ENCODE measurements at regions not wholly inside any gene's neighbourhood (a gene's known extent, or its start where the extent isn't known, plus 50 kb on each side); places are given as distances from the start of the nearest gene placed in this dataset.

DNA sequence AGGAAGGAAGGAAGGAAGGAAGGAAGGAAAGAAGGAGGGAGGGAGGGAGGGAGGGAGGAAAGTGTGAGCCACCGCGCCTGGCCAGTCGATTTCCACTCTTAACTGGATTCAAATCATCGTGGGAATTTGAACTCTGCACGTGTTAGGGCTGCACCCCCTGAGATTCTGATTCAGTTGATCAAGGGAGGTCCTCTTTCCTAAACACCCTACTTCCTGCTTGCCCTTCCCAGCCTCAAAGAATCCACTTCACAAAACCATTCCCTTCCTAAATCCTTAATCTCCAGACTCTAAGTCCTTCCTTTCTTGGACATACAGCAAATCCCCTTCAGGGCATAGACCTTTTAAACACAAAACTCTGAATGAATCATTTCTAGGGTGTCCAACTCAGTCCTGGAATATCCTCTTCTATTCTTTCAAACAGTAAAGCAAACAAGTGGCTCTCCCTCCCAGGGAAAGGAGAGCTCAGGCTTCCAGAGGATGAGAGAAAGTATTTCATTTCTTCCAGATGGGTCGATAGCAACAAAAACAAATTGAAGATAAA is 68.2 kb upstream of the MBOAT2 start:
- Histone ChIP-seq H3K27me3 (ENCODE audit: control insufficient read depth in 1 of 2, insufficient read depth in 2 of 2, low read length in 1 of 2) (peaks cover 0 to 2% of the 10 kb centered on the region in 2 donors), H3K4me3 (ENCODE audit: low read length in 2 of 2) (no peak overlapping the region), H3K36me3 (ENCODE audit: control insufficient read depth in 1 of 2, insufficient read depth in 2 of 2, low read length in 1 of 2) (no peaks in the 10 kb centered on the region), H3K9me3 (ENCODE audit: control insufficient read depth, low read length) (peaks cover 7% of the 10 kb centered on the region), H3K27ac (ENCODE audit: low read depth in 1 of 2, low read length in 2 of 2) (no peak overlapping the region), H3K4me1 (ENCODE audit: control insufficient read depth in 1 of 2, insufficient read depth in 2 of 2, low read length in 2 of 2) (no peaks in the 10 kb centered on the region)
- intact Hi-C loops (cut with DNase I): no loop called here
- 88 to 90% methylated on average over 6 of the region's 6 CpGs for WGBS, 2 donors
- DNase-seq (no peak), ATAC-seq (ENCODE audit: low FRiP score) (no peak)

DNA sequence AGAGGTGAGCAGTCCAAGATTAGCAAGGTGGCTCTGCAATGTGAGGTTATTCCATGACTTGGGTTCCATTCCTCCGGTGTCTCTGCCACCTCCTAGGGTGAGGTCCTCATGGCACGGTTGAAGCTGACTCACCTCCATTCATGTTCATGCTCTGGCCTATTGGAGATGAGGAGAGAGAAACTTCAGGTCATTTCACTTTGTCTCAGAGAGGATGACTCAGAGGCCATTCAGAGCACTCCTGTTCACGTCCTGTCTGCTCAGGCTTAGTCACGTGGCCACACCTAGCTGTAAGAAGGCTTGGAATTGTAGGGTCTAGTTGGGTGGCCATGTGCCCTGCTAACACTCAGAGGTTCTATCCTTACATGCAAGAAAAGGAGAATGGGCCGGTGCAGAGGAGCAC is 67.5 kb upstream of the MBOAT2 start:
- Histone ChIP-seq H3K4me1 (ENCODE audit: control insufficient read depth in 1 of 2, insufficient read depth in 2 of 2, low read length in 2 of 2) (no peaks in the 10 kb centered on the region), H3K27ac (ENCODE audit: low read depth in 1 of 2, low read length in 2 of 2) (no peak overlapping the region), H3K9me3 (ENCODE audit: control insufficient read depth, low read length) (peaks cover 11% of the 10 kb centered on the region), H3K36me3 (ENCODE audit: control insufficient read depth in 1 of 2, insufficient read depth in 2 of 2, low read length in 1 of 2) (no peaks in the 10 kb centered on the region), H3K4me3 (ENCODE audit: low read length in 2 of 2) (no peak overlapping the region), H3K27me3 (ENCODE audit: control insufficient read depth in 1 of 2, insufficient read depth in 2 of 2, low read length in 1 of 2) (peaks cover 0 to 2% of the 10 kb centered on the region in 2 donors)
- no peak for ATAC-seq (ENCODE audit: low FRiP score)
- DNase-seq: no peak
- intact Hi-C loops (cut with DNase I): no loop called here
- WGBS, 2 donors: 85 to 86% methylated on average over 5 of the region's 5 CpGs

DNA sequence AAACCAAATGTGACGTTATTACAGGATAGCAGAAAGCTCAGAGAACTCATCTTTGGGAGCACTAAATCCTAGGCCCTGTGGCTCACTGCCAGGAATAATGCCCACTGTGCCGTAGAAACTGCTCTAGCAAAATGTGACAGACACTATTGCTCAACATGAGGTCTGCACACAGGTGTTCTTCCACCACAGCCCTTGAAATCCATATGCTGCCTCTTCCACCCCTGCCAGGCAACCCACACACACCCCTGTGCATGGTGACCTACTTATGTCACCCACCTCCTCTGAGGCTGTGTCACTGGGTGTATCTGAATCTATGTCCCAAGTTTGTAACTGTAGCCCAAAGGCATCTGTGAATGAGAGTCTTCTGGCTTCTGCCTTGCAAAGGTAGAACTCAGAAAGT is 66.1 kb upstream of the MBOAT2 start:
- WGBS, 2 donors: 58 to 65% methylated on average over 2 of the region's 2 CpGs
- DNase-seq: no peak
- peaks cover 0 to 2% of the 10 kb centered on the region in 2 donors for H3K27me3 ChIP-seq (ENCODE audit: control insufficient read depth in 1 of 2, insufficient read depth in 2 of 2, low read length in 1 of 2)
- intact Hi-C loops (cut with DNase I): no loop called here
- no peak overlapping the region for H3K27ac ChIP-seq (ENCODE audit: low read depth in 1 of 2, low read length in 2 of 2)
- no peaks in the 10 kb centered on the region for H3K36me3 ChIP-seq (ENCODE audit: control insufficient read depth in 1 of 2, insufficient read depth in 2 of 2, low read length in 1 of 2)
- peaks cover 11% of the 10 kb centered on the region for H3K9me3 ChIP-seq (ENCODE audit: control insufficient read depth, low read length)
- H3K4me1 ChIP-seq (ENCODE audit: control insufficient read depth in 1 of 2, insufficient read depth in 2 of 2, low read length in 2 of 2): no peaks in the 10 kb centered on the region
- no peak overlapping the region for H3K4me3 ChIP-seq (ENCODE audit: low read length in 2 of 2)
- no peak for ATAC-seq (ENCODE audit: low FRiP score)

DNA sequence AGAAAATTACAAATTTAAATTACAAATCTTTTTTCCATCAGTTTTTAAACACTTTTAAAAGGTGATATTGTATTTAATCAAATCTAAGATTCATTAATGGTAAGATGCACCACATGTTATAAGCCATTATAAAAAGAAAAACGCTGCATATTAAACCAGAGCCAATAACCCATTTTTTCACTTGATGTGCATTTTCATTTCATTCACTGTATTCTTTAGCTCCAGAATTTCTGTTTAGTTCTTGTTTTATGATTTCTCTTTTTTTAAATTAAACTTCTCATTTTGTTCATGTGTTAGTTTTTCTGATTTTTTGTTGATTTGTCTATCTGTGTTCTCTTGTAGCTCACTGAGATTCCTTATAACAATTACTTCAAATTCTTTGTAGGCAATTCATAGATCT is 62.4 kb upstream of the MBOAT2 start:
- Histone ChIP-seq H3K27ac (ENCODE audit: low read depth in 1 of 2, low read length in 2 of 2) (no peak overlapping the region), H3K9me3 (ENCODE audit: control insufficient read depth, low read length) (peaks cover 11% of the 10 kb centered on the region), H3K27me3 (ENCODE audit: control insufficient read depth in 1 of 2, insufficient read depth in 2 of 2, low read length in 1 of 2) (peaks cover 0 to 2% of the 10 kb centered on the region in 2 donors), H3K36me3 (ENCODE audit: control insufficient read depth in 1 of 2, insufficient read depth in 2 of 2, low read length in 1 of 2) (no peaks in the 10 kb centered on the region), H3K4me3 (ENCODE audit: low read length in 2 of 2) (no peak overlapping the region), H3K4me1 (ENCODE audit: control insufficient read depth in 1 of 2, insufficient read depth in 2 of 2, low read length in 2 of 2) (no peaks in the 10 kb centered on the region)
- DNase-seq: no peak
- ATAC-seq (ENCODE audit: low FRiP score): no peak
- 86 to 88% methylated on average over 1 of the region's 1 CpG for WGBS, 2 donors
- intact Hi-C loops (cut with DNase I): no loop called here

DNA sequence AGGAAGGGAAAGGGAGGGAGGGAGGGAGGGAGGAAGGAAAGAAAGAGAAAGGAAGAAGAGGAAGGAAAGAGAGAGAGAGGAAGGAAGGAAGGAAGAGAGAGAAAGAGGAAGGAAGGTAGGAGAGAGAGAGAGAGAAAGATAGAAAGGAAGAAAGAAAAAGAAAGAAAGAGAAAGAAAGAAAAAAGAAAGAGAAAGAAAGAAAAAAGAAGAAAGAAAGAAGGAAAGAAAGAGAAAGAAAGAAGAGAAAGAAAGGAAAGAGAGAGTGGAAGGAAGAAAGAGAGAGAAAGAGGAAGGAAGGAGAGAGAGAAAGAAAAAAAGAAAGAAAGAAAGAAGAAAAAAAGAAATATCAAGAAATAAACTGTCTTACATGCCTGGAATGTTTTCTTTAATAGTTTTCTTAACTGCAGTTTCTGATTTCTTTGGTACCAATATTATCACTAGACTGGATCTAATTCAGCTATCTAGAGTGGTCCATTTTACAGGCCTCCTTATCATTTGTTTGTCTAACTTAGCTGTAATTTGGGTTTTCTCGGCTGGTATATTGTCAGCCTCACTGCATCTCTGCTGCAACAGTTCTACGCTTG is 59.6 kb upstream of the MBOAT2 start:
- Histone ChIP-seq H3K9me3 (ENCODE audit: control insufficient read depth, low read length) (peaks cover 7% of the 10 kb centered on the region), H3K4me3 (ENCODE audit: low read length in 2 of 2) (no peak overlapping the region), H3K27ac (ENCODE audit: low read depth in 1 of 2, low read length in 2 of 2) (no peak overlapping the region), H3K36me3 (ENCODE audit: control insufficient read depth in 1 of 2, insufficient read depth in 2 of 2, low read length in 1 of 2) (no peaks in the 10 kb centered on the region), H3K27me3 (ENCODE audit: control insufficient read depth in 1 of 2, insufficient read depth in 2 of 2, low read length in 1 of 2) (no peaks in the 10 kb centered on the region), H3K4me1 (ENCODE audit: control insufficient read depth in 1 of 2, insufficient read depth in 2 of 2, low read length in 2 of 2) (no peaks in the 10 kb centered on the region)
- intact Hi-C loops (cut with DNase I): no loop called here
- 12 to 16% methylated on average over 2 of the region's 2 CpGs for WGBS, 2 donors
- no peak for DNase-seq
- no peak for ATAC-seq (ENCODE audit: low FRiP score)

DNA sequence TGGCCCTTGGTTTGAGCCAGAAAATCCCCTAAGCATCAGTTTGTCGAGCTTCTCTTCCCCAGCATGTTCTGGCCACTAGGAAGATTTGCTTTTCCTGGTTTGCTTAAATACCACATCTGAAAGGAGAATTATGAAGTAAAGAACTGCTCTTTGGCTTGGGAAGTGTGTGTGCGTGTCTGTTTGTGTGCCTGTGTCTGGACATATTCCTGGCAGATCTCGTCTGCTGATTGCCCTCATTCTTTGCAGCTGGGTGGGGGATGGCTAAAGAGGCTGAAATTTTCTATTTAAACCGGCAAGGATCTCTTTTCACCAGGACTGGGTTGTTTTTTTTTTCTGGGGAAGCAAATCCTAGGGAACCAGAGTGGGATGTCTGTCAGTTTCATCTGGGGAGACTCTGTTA is 57.3 kb upstream of the MBOAT2 start:
- Histone ChIP-seq H3K4me1 (ENCODE audit: control insufficient read depth in 1 of 2, insufficient read depth in 2 of 2, low read length in 2 of 2) (no peaks in the 10 kb centered on the region), H3K27me3 (ENCODE audit: control insufficient read depth in 1 of 2, insufficient read depth in 2 of 2, low read length in 1 of 2) (no peaks in the 10 kb centered on the region), H3K27ac (ENCODE audit: low read depth in 1 of 2, low read length in 2 of 2) (no peak overlapping the region), H3K4me3 (ENCODE audit: low read length in 2 of 2) (no peak overlapping the region), H3K9me3 (ENCODE audit: control insufficient read depth, low read length) (no peaks in the 10 kb centered on the region), H3K36me3 (ENCODE audit: control insufficient read depth in 1 of 2, insufficient read depth in 2 of 2, low read length in 1 of 2) (no peaks in the 10 kb centered on the region)
- intact Hi-C loops (cut with DNase I): no loop called here
- ATAC-seq (ENCODE audit: low FRiP score) (no peak), DNase-seq (no peak)
- WGBS, 2 donors: 67 to 69% methylated on average over 4 of the region's 4 CpGs

DNA sequence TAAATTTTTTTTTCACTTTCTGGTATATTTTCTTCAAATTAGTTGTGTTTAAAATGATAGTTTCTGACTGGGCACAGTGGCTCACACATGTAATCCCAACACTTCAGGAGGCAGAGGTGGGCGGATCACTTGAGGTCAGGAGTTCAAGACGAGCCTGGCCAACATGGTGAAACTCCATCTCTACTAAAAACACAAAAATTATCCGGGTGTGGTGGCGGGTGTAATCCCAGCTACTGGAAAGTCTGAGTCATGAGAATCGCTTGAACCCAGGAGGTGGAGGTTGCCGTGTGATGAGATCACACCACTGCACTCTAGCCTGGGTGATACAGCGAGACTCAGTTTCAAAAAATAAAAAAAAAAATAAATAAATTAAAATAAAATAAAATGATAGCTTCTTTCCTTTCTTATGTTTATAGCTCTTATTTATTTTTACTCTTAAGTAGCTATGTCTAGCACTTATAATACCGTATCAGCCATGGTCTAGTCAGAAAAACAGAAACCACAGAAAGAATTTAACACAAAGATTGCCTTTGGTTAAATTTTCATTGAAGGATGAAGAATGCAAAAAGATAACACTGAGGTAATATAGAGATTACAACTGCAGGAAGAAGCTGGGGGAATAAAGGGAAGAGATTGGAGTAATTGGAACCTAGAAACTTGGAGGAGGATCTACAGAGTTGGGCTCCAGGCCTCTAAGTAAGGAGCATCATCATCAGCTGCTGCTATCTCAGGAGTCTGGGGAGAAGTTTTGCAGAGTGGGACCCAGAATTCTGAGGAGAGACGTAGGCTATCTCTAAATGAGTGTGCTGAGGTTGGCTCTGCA is 54.7 kb upstream of the MBOAT2 start:
- Histone ChIP-seq H3K4me1 (ENCODE audit: control insufficient read depth in 1 of 2, insufficient read depth in 2 of 2, low read length in 2 of 2) (no peaks in the 10 kb centered on the region), H3K9me3 (ENCODE audit: control insufficient read depth, low read length) (no peaks in the 10 kb centered on the region), H3K27ac (ENCODE audit: low read depth in 1 of 2, low read length in 2 of 2) (no peak overlapping the region), H3K36me3 (ENCODE audit: control insufficient read depth in 1 of 2, insufficient read depth in 2 of 2, low read length in 1 of 2) (no peaks in the 10 kb centered on the region), H3K27me3 (ENCODE audit: control insufficient read depth in 1 of 2, insufficient read depth in 2 of 2, low read length in 1 of 2) (no peaks in the 10 kb centered on the region), H3K4me3 (ENCODE audit: low read length in 2 of 2) (no peak overlapping the region)
- DNase-seq (no peak), ATAC-seq (ENCODE audit: low FRiP score) (no peak)
- 84 to 85% methylated on average over 9 of the region's 9 CpGs for WGBS, 2 donors
- intact Hi-C loops (cut with DNase I): no loop called here

DNA sequence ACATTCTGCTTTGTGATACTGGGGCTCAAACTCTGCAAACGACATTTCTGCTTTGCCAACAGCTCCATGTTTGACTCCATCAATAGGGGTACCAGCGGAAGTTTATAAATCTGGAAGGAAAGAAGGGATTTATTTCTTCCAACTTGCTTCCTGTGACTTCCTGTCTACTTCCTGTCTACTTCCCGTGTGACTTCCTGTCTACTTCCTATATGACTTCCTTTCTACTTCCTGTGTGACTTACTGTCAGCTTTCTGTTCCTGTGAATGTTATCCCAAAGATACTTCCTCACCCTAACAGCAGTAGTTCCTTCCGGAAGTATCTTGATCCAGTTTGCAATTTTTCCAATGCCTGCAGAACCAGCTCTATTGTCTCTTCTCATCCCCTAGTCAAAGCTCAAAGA is 52.0 kb upstream of the MBOAT2 start:
- H3K36me3 ChIP-seq (ENCODE audit: control insufficient read depth in 1 of 2, insufficient read depth in 2 of 2, low read length in 1 of 2): no peaks in the 10 kb centered on the region
- intact Hi-C loops (cut with DNase I): no loop called here
- DNase-seq: no peak
- no peaks in the 10 kb centered on the region for H3K9me3 ChIP-seq (ENCODE audit: control insufficient read depth, low read length)
- no peak for ATAC-seq (ENCODE audit: low FRiP score)
- WGBS, 2 donors: 85 to 87% methylated on average over 4 of the region's 4 CpGs
- H3K27me3 ChIP-seq (ENCODE audit: control insufficient read depth in 1 of 2, insufficient read depth in 2 of 2, low read length in 1 of 2): no peaks in the 10 kb centered on the region
- H3K4me1 ChIP-seq (ENCODE audit: control insufficient read depth in 1 of 2, insufficient read depth in 2 of 2, low read length in 2 of 2): no peaks in the 10 kb centered on the region
- no peak overlapping the region for H3K27ac ChIP-seq (ENCODE audit: low read depth in 1 of 2, low read length in 2 of 2)
- H3K4me3 ChIP-seq (ENCODE audit: low read length in 2 of 2): no peak overlapping the region

DNA sequence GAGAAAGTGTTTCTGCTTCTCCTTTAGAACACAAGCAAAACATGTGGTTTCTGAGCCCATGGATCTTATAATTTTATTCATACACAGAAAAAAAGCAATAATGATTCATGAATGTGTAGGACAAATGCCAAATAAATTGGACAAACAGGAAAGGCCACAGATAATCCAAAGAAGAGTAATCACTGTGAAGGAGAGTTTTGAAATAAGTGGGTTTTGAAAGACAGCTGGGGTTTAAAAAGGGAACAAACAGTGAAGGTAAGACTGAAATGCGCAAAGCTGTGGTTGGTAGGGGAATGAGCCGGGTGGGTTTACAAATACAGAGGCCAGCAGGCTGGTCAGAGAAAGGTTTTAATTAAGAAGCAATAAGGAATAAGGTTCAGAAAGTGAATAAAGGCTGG is 50.0 kb upstream of the MBOAT2 start:
- H3K36me3 ChIP-seq (ENCODE audit: control insufficient read depth in 1 of 2, insufficient read depth in 2 of 2, low read length in 1 of 2): no peaks in the 10 kb centered on the region
- H3K4me1 ChIP-seq (ENCODE audit: control insufficient read depth in 1 of 2, insufficient read depth in 2 of 2, low read length in 2 of 2): no peaks in the 10 kb centered on the region
- ATAC-seq (ENCODE audit: low FRiP score): no peak
- H3K9me3 ChIP-seq (ENCODE audit: control insufficient read depth, low read length): no peaks in the 10 kb centered on the region
- 92 to 96% methylated on average over 2 of the region's 2 CpGs for WGBS, 2 donors
- no peak for DNase-seq
- H3K27ac ChIP-seq (ENCODE audit: low read depth in 1 of 2, low read length in 2 of 2): no peak overlapping the region
- no peak overlapping the region for H3K4me3 ChIP-seq (ENCODE audit: low read length in 2 of 2)
- intact Hi-C loops (cut with DNase I): no loop called here
- no peaks in the 10 kb centered on the region for H3K27me3 ChIP-seq (ENCODE audit: control insufficient read depth in 1 of 2, insufficient read depth in 2 of 2, low read length in 1 of 2)

All from aorta (tissue), 5 donors.